ENCODE measurements at regions not wholly inside any gene's neighbourhood (a gene's known extent, or its start where the extent isn't known, plus 50 kb on each side); places are given as distances from the start of the nearest gene placed in this dataset.
"Not testable (repeated sequence)": the region's sequence is repeated elsewhere in the genome, so short reads cannot be mapped to it uniquely, and the experiment has no call there.

DNA sequence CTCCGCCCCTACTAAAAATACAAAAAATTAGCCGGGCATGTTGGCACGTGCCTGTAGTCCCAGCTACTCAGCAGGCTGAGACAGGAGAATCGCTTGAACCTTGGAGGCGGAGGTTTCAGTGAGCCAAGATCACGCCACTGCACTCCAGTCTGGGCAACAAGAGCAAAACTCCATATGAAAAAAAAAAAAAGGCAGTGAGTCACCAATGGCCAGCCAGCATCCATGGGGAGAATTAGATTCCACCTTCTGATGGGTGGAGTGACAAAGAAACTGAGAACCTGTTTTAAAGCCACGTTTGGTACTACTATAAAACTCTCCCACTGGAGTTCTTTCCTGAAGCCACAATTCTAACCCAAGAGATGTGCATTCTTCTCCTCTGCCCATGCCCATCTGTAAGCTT, 81.7 kb downstream of the ACTL7B start:
- H3K27me3 ChIP-seq (ENCODE audit: control insufficient read depth, insufficient read depth, low read length), result peaks cover 17% of the 10 kb centered on the region
- H3K56ac ChIP-seq (ENCODE audit: extremely low read depth, insufficient read depth, low read length); H3K4me2 ChIP-seq (ENCODE audit: low read depth, low read length); H3K36me3 ChIP-seq (ENCODE audit: control insufficient read depth, insufficient read depth, low read length); H4K5ac ChIP-seq (ENCODE audit: low read depth, low read length); H2BK20ac ChIP-seq (ENCODE audit: low read depth, low read length); H2BK5ac ChIP-seq (ENCODE audit: low read depth, low read length, poor library complexity, severe bottlenecking); intact Hi-C loops (cut with micrococcal nuclease); H4K8ac ChIP-seq (ENCODE audit: low read depth in 2 of 2, low read length in 2 of 2); POLR2A ChIA-PET (ENCODE audit: unreplicated experiment); CTCF ChIA-PET; H3K9ac ChIP-seq (ENCODE audit: low read depth, low read length); H2AK5ac ChIP-seq (ENCODE audit: low read depth, low read length); H4K20me1 ChIP-seq (ENCODE audit: insufficient read depth, low read length); H2AK9ac ChIP-seq (replicated peaks; ENCODE audit: low read depth, low read length, poor library complexity); H2AFZ ChIP-seq (replicated peaks; ENCODE audit: low read length, poor library complexity); BruUV-seq (replicated peaks); H3K9me3 ChIP-seq (ENCODE audit: control insufficient read depth, insufficient read depth, low read length); ATAC-seq (ENCODE audit: low read depth); H3K9me1 ChIP-seq (ENCODE audit: insufficient read depth, low read length); DNase-seq; H3K27ac ChIP-seq (ENCODE audit: insufficient read depth, low read length); H3K18ac ChIP-seq (ENCODE audit: low read depth, low read length); H3K4ac ChIP-seq (ENCODE audit: low read depth, low read length); dilution Hi-C loops (cut with HindIII; ENCODE audit: low sequenced_read_pairs, unreplicated experiment); H3K14ac ChIP-seq (replicated peaks; ENCODE audit: low read depth, low read length); H3K23ac ChIP-seq (ENCODE audit: low read depth, low read length); H3K4me1 ChIP-seq (ENCODE audit: control insufficient read depth, insufficient read depth, low read length); H3K4me3 ChIP-seq (ENCODE audit: insufficient read depth, low read depth, low read length); H3K79me1 ChIP-seq (ENCODE audit: low read depth in 1 of 2, low read length in 2 of 2); H4K91ac ChIP-seq (ENCODE audit: insufficient read depth, low read depth, low read length); H2BK120ac ChIP-seq (ENCODE audit: low read depth, low read length); H2BK15ac ChIP-seq (ENCODE audit: low read depth, low read length): not testable (repeated sequence)
- in situ Hi-C loops (cut with MboI; ENCODE audit: low sequenced_read_pairs), result loop anchor here (25.0 kb wide), 1 partner anchor 1637 kb away; no protein-coding TSS in a partner anchor
- no CpG with 5 or more reads among the region's 7 CpGs for WGBS, 2 experiments (ENCODE audit: extremely low coverage in 2 of 2, insufficient read length in 1 of 2)
